DMS153 (cell line): ENCODE measurements at regions not wholly inside any gene's neighbourhood (a gene's known extent, or its start where the extent isn't known, plus 50 kb on each side); places are given as distances from the start of the nearest gene placed in this dataset.

Experiments used
- DNase-seq: peaks from one replicate; lab custom pipeline; 2025; lab: John Stamatoyannopoulos, UW

GRCh38 chr12:85509081-85509856, 229.2 kb downstream of the ALX1 start:
- no peak for DNase-seq

- DNase-seq = no peak
Observed at GRCh38 chr12:85509857-85510256, 229.8 kb downstream of the ALX1 start.

GRCh38 chr12:85516039-85516438, 236.0 kb downstream of the ALX1 start:
- no peak for DNase-seq

- DNase-seq = no peak
Observed at GRCh38 chr12:85516667-85517325, 236.8 kb downstream of the ALX1 start.

GRCh38 chr12:85519163-85519562, 239.1 kb downstream of the ALX1 start:
- no peak for DNase-seq

GRCh38 chr12:85523197-85523596, 243.2 kb downstream of the ALX1 start:
- no peak for DNase-seq

GRCh38 chr12:85527192-85527591, 247.2 kb downstream of the ALX1 start:
- DNase-seq = no peak

GRCh38 chr12:85529896-85530295, 249.9 kb downstream of the ALX1 start:
- DNase-seq = no peak

GRCh38 chr12:85530456-85530855, 250.4 kb downstream of the ALX1 start:
- no peak for DNase-seq

- DNase-seq = no peak
Observed at GRCh38 chr12:85531341-85531740, 251.3 kb downstream of the ALX1 start.

GRCh38 chr12:85549640-85550039, 269.6 kb downstream of the ALX1 start:
- no peak for DNase-seq

- DNase-seq = no peak
Observed at GRCh38 chr12:85550924-85551323, 270.9 kb downstream of the ALX1 start.

GRCh38 chr12:85552461-85552860, 272.4 kb downstream of the ALX1 start:
- DNase-seq = no peak

- DNase-seq = no peak
Observed at GRCh38 chr12:85557850-85558249, 277.8 kb downstream of the ALX1 start.

GRCh38 chr12:85558684-85559083, 277.5 kb downstream of the RASSF9 start:
- DNase-seq = no peak

- DNase-seq = no peak
Observed at GRCh38 chr12:85559127-85559526, 277.1 kb downstream of the RASSF9 start.

- no peak for DNase-seq
Observed at GRCh38 chr12:85559536-85559935, 276.7 kb downstream of the RASSF9 start.

- no peak for DNase-seq
Observed at GRCh38 chr12:85562765-85563164, 273.4 kb downstream of the RASSF9 start.

GRCh38 chr12:85564786-85565185, 271.4 kb downstream of the RASSF9 start:
- DNase-seq = no peak

- DNase-seq = no peak
Observed at GRCh38 chr12:85568395-85569103, 267.7 kb downstream of the RASSF9 start.

- no peak for DNase-seq
Observed at GRCh38 chr12:85569261-85569660, 266.9 kb downstream of the RASSF9 start.

GRCh38 chr12:85572956-85573355, 263.3 kb downstream of the RASSF9 start:
- no peak for DNase-seq

GRCh38 chr12:85573635-85574214, 262.5 kb downstream of the RASSF9 start:
- no peak for DNase-seq
